GM12878 (cell line): ENCODE measurements at regions not wholly inside any gene's neighbourhood (a gene's known extent, or its start where the extent isn't known, plus 50 kb on each side); places are given as distances from the start of the nearest gene placed in this dataset.

Experiments
- ATAC-seq: fragments of 200-7000 bp; cut with Tn5 transposase; 3 replicates; pipeline ENCODE4 v1.9.1; 2020; ENCODE audit warnings: mild to moderate bottlenecking, moderate library complexity
- BruUV-seq: library from RNA; stranded (reverse); fragments of 400-500 nt; replicated peaks from 2 replicates; lab custom pipeline; 2021; lab: Mats Ljungman, UMichigan
- CTCF ChIA-PET: fragments of 300-600 bp; sonication (Branson Sonifier 250); formaldehyde crosslinking; extraction: SDS; loops from one replicate; lab custom pipeline; 2021; ENCODE audit warnings: inconsistent platforms; lab: Yijun Ruan, JAX
- POLR2A ChIA-PET: fragments of 350-600 bp; formaldehyde crosslinking; extraction: SDS; loops from one replicate; lab custom pipeline; 2021; ENCODE audit warnings: inconsistent platforms; lab: Charles Lee
- RAD21 ChIA-PET: fragments of 300-600 bp; sonication (Branson Sonifier 250); formaldehyde crosslinking; loops from one replicate; lab custom pipeline; 2023; ENCODE audit warnings: antibody characterized with exemption; ENCODE audit not compliant: unreplicated experiment; lab: Charles Lee
- SMC1A ChIA-PET: fragments of 300-600 bp; sonication (Branson Sonifier 250); formaldehyde crosslinking; loops from one replicate; lab custom pipeline; 2023; ENCODE audit not compliant: unreplicated experiment, uncharacterized antibody; lab: Charles Lee
- DNase-seq: peaks from one replicate; pipeline ENCODE4 v3.0.0-alpha.2; 2011; ENCODE audit warnings: low read depth, low spot score
- FAIRE-seq: peaks from 3 replicates; lab custom pipeline; 2011; peaks lifted over from hg19 to GRCh38; lab: Jason Lieb, UNC
- H2AFZ ChIP-seq: 2 replicates; pipeline ENCODE4 v1.6.0; 2011; ENCODE audit warnings: low read depth, low read length, control low read depth; ENCODE audit not compliant: control insufficient read depth
- H3K27ac ChIP-seq: 2 replicates; pipeline ENCODE4 v1.5.1; 2011; ENCODE audit warnings: control low read depth; ENCODE audit not compliant: control insufficient read depth, insufficient read depth
- H3K27me3 ChIP-seq, 2 experiments: replicated peaks in 1 of 2; 2 replicates each; pipeline versions ENCODE4 v1.6.0 to v1.6.1; 2011; ENCODE audit warnings: low read length in 1 of 2; ENCODE audit not compliant: control insufficient read depth in 2 of 2, insufficient read depth in 2 of 2
- H3K36me3 ChIP-seq, 2 experiments: 2 replicates each; pipeline ENCODE4 v1.5.1; 2011; ENCODE audit warnings: low read length in 1 of 2; ENCODE audit not compliant: control insufficient read depth in 2 of 2, insufficient read depth in 2 of 2
- H3K4me1 ChIP-seq: 2 replicates; pipeline ENCODE4 v1.6.1; 2011; ENCODE audit warnings: mild to moderate bottlenecking, low read length, moderate library complexity, mixed read lengths; ENCODE audit not compliant: control insufficient read depth, insufficient read depth
- H3K4me2 ChIP-seq: 2 replicates; pipeline ENCODE4 v1.6.0; 2011; ENCODE audit warnings: control low read depth; ENCODE audit not compliant: control insufficient read depth, insufficient read depth
- H3K4me3 ChIP-seq: fragments of 200-600 bp; sonication (generic); 2 replicates; pipeline ENCODE4 v1.5.1; 2016
- H3K79me2 ChIP-seq: 2 replicates; pipeline ENCODE4 v1.6.0; 2011; ENCODE audit warnings: low read length; ENCODE audit not compliant: control insufficient read depth, insufficient read depth
- H3K9ac ChIP-seq: 2 replicates; pipeline ENCODE4 v1.8.0; 2011; ENCODE audit warnings: low read length, control low read depth, mixed read lengths; ENCODE audit not compliant: control insufficient read depth, insufficient read depth
- H3K9me3 ChIP-seq: replicated peaks from 3 replicates; pipeline ENCODE4 v1.5.1; 2011; ENCODE audit warnings: mild to moderate bottlenecking, low read length; ENCODE audit not compliant: control insufficient read depth, insufficient read depth
- H4K20me1 ChIP-seq: 2 replicates; pipeline ENCODE4 v1.6.0; 2011; ENCODE audit not compliant: control insufficient read depth, insufficient read depth
- CTCF ChIP-seq, 3 experiments: IDR thresholded peaks in 2 of 3; conservative IDR thresholded peaks in 1 of 3; 2 replicates each; pipeline ENCODE4 v1.5.1; 2011; ENCODE audit warnings: low read depth in 3 of 3, low read length in 3 of 3, mild to moderate bottlenecking in 3 of 3, control low read depth in 2 of 3, moderate library complexity in 2 of 3, inconsistent platforms in 1 of 3, mixed read lengths in 1 of 3; ENCODE audit not compliant: control insufficient read depth in 2 of 3, insufficient read depth in 1 of 3; ENCODE audit errors: extremely low read depth in 1 of 3
- FOXK2 ChIP-seq: fragments of 450-650 bp; IDR thresholded peaks from 2 replicates; pipeline ENCODE4 v1.6.1; 2017; ENCODE audit warnings: mild to moderate bottlenecking, moderate library complexity
- MTA2 ChIP-seq: fragments of 450-650 bp; IDR thresholded peaks from 2 replicates; pipeline ENCODE4 v1.6.1; 2016; ENCODE audit warnings: low read depth, mild to moderate bottlenecking, moderate library complexity
- MYC ChIP-seq: IDR thresholded peaks from 2 replicates; pipeline ENCODE4 v1.6.1; 2011; ENCODE audit warnings: mild to moderate bottlenecking, low read length, moderate library complexity, inconsistent platforms; ENCODE audit not compliant: insufficient read depth, insufficient replicate concordance, insufficient read length, severe bottlenecking
- PRDM15 ChIP-seq: fragments of 450-650 bp; formaldehyde crosslinking; IDR thresholded peaks from 2 replicates; pipeline ENCODE4 v1.4.0; 2020; ENCODE audit warnings: mild to moderate bottlenecking, moderate library complexity
- SKIL ChIP-seq: fragments of 450-650 bp; IDR thresholded peaks from 2 replicates; pipeline ENCODE4 v1.6.1; 2017; ENCODE audit warnings: mild to moderate bottlenecking, low read depth, inconsistent platforms; ENCODE audit not compliant: poor library complexity, severe bottlenecking
- TARDBP ChIP-seq: IDR thresholded peaks from 2 replicates; pipeline ENCODE4 v1.6.1; 2016; ENCODE audit warnings: borderline replicate concordance
- ZNF622 ChIP-seq: fragments of 450-650 bp; IDR thresholded peaks from 2 replicates; pipeline ENCODE4 v1.6.1; 2017; ENCODE audit warnings: mild to moderate bottlenecking, inconsistent platforms
- ZNF687 ChIP-seq: fragments of 450-650 bp; IDR thresholded peaks from 2 replicates; pipeline ENCODE4 v1.6.1; 2017; ENCODE audit warnings: mild to moderate bottlenecking, moderate library complexity
- WGBS: methylation state at CpG from one replicate; pipeline ENCODE4 v1.1.6; 2016; ENCODE audit warnings: low lambda C conversion rate; ENCODE audit not compliant: insufficient replicate concordance, insufficient coverage; ENCODE audit errors: missing lambda C conversion rate; 5-methylcytosine and 5-hydroxymethylcytosine counted together
- in situ Hi-C: fragments of 300-500 bp; cut with MboI; formaldehyde crosslinking; loops from 9 replicates; pipeline ENCODE4 v1.14.3; 2018; ENCODE audit warnings: mixed read lengths
- intact Hi-C: fragments of 100-400 bp; cut with micrococcal nuclease; formaldehyde crosslinking; loops from one replicate; pipeline ENCODE4 v1.14.2; 2022; ENCODE audit not compliant: unreplicated experiment

GRCh38 chr5:29654954-29655353 lies 1538.5 kb upstream of the CDH6 start:
- H2AFZ ChIP-seq, result no peak overlapping the region
- ChIA-PET SMC1A (no interaction called here), RAD21 (no interaction called here), POLR2A (no interaction called here), CTCF (no interaction called here)
- H3K36me3 ChIP-seq, result no peaks in the 10 kb centered on the region
- FAIRE-seq (no peak), ATAC-seq (no peak), DNase-seq (no peak)
- BruUV-seq, result no TSS peak
- H3K27me3 ChIP-seq, result no peaks in the 10 kb centered on the region
- no peaks in the 10 kb centered on the region for H3K9me3 ChIP-seq
- no peaks in the 10 kb centered on the region for H4K20me1 ChIP-seq
- no peaks in the 10 kb centered on the region for H3K79me2 ChIP-seq
- no peak overlapping the region for H3K27ac ChIP-seq
- intact Hi-C loops, result no loop called here
- no peak overlapping the region for H3K9ac ChIP-seq
- in situ Hi-C loops, result no loop called here
- 0% methylated on average over 1 of the region's 1 CpG for WGBS
- H3K4me1 ChIP-seq, result no peaks in the 10 kb centered on the region
- H3K4me3 ChIP-seq, result no peak overlapping the region
- no peak overlapping the region for H3K4me2 ChIP-seq
- TF ChIP-seq CTCF (IDR thresholded peaks at IDR 0.05 in 2 of 3, conservative IDR thresholded peaks at IDR 0.05 in 1 of 3; ENCODE audit: control insufficient read depth in 2 of 3, extremely low read depth in 1 of 3, insufficient read depth in 1 of 3, low read depth in 3 of 3, low read length in 3 of 3) (no peak), SKIL (no peak), PRDM15 (CRISPR knock-in tag) (no peak), MYC (no peak), TARDBP (no peak), ZNF622 (no peak), MTA2 (no peak), FOXK2 (no peak), ZNF687 (no peak)
